SK-N-SH (cell line): ENCODE measurements at regions not wholly inside any gene's neighbourhood (a gene's known extent, or its start where the extent isn't known, plus 50 kb on each side); places are given as distances from the start of the nearest gene placed in this dataset.

Source experiments
- CTCF ChIA-PET: fragments of 300-600, 350-600 bp; formaldehyde crosslinking; extraction: SDS; loops from one replicate; lab custom pipeline; 2021; lab: Yijun Ruan, JAX
- POLR2A ChIA-PET: fragments of 350-600 bp; sonication (Branson Sonifier 250); formaldehyde crosslinking; extraction: SDS; loops from one replicate; lab custom pipeline; 2020; ENCODE audit warnings: antibody characterized with exemption, inconsistent platforms; lab: Yijun Ruan, JAX
- DNase-seq: peaks from one replicate; pipeline ENCODE4 v3.0.0; 2012
- H2AFZ ChIP-seq: fragments of 200-600 bp; sonication (generic); 2 replicates; pipeline ENCODE4 v1.8.1; 2016; ENCODE audit warnings: antibody characterized with exemption, mild to moderate bottlenecking, low read depth
- H3F3A ChIP-seq: fragments of 200-600 bp; sonication (generic); replicated peaks from 2 replicates; pipeline ENCODE3; 2016; ENCODE audit warnings: antibody characterized with exemption, mild to moderate bottlenecking; ENCODE audit not compliant: insufficient read depth
- H3K27ac ChIP-seq, 2 experiments: fragments of 200-500 bp in 1 of 2; fragments of 200-600 bp in 1 of 2; sonication (Bioruptor generic) in 1 of 2; sonication (generic), shearing (Covaris generic) in 1 of 2; 2 replicates each; pipeline versions ENCODE4 v1.5.1 to v1.6.1; 2014 to 2016; ENCODE audit warnings: low read depth in 2 of 2, inconsistent platforms in 1 of 2, low read length in 1 of 2, mild to moderate bottlenecking in 1 of 2, mixed read lengths in 1 of 2
- H3K27me3 ChIP-seq: fragments of 200-600 bp; sonication (generic), shearing (Covaris generic); 2 replicates; pipeline ENCODE4 v1.6.1; 2016; ENCODE audit warnings: mixed run types; ENCODE audit not compliant: insufficient read depth
- H3K36me3 ChIP-seq, 2 experiments: fragments of 200-500 bp in 1 of 2; fragments of 200-600 bp in 1 of 2; sonication (Bioruptor generic) in 1 of 2; sonication (generic) in 1 of 2; replicated peaks in 1 of 2; 2 replicates each; pipeline versions ENCODE3 to v1.5.1; 2014 to 2016; ENCODE audit warnings: low read length in 1 of 2, mild to moderate bottlenecking in 1 of 2; ENCODE audit not compliant: insufficient read depth in 2 of 2, control insufficient read depth in 1 of 2
- H3K4me1 ChIP-seq, 2 experiments: fragments of 200-500 bp in 1 of 2; fragments of 200-600 bp in 1 of 2; sonication (Bioruptor generic) in 1 of 2; sonication (generic), shearing (Covaris generic) in 1 of 2; 2 replicates each; pipeline versions ENCODE4 v1.5.1 to v1.6.1; 2014 to 2016; ENCODE audit warnings: low read depth in 1 of 2, low read length in 1 of 2, mixed run types in 1 of 2; ENCODE audit not compliant: insufficient read depth in 2 of 2, control insufficient read depth in 1 of 2
- H3K4me2 ChIP-seq: fragments of 200-600 bp; sonication (generic), shearing (Covaris generic); 2 replicates; pipeline ENCODE4 v1.6.1; 2017; ENCODE audit warnings: mixed run types
- H3K4me3 ChIP-seq, 2 experiments: fragments of 200-500 bp in 1 of 2; fragments of 200-600 bp in 1 of 2; sonication (Bioruptor generic) in 1 of 2; sonication (generic), shearing (Covaris generic) in 1 of 2; 2 replicates each; pipeline versions ENCODE4 v1.5.1 to v1.8.1; 2014 to 2016; ENCODE audit warnings: low read depth in 2 of 2, inconsistent platforms in 1 of 2, low read length in 1 of 2, mild to moderate bottlenecking in 1 of 2, mixed read lengths in 1 of 2, moderate library complexity in 1 of 2
- H3K79me2 ChIP-seq: fragments of 200-600 bp; sonication (generic); 2 replicates; pipeline ENCODE4 v1.8.1; 2017; ENCODE audit warnings: mild to moderate bottlenecking; ENCODE audit not compliant: insufficient read depth
- H3K9ac ChIP-seq: fragments of 200-600 bp; sonication (generic); 2 replicates; pipeline ENCODE4 v1.6.1; 2017; ENCODE audit warnings: mixed run types
- H3K9me2 ChIP-seq: fragments of 200-600 bp; sonication (generic); 2 replicates; pipeline ENCODE4 v1.6.1; 2017; ENCODE audit warnings: mixed run types
- H3K9me3 ChIP-seq: fragments of 200-600 bp; sonication (generic); 2 replicates; pipeline ENCODE4 v1.6.1; 2017; ENCODE audit warnings: mixed run types, mild to moderate bottlenecking, moderate library complexity
- H4K20me1 ChIP-seq: fragments of 200-600 bp; sonication (generic); 2 replicates; pipeline ENCODE4 v1.6.1; 2017; ENCODE audit warnings: mild to moderate bottlenecking, mixed run types; ENCODE audit not compliant: insufficient read depth
- CTCF ChIP-seq: fragments of 200-600 bp; sonication (generic); IDR thresholded peaks from 2 replicates; pipeline ENCODE4 v1.6.1; 2017; ENCODE audit warnings: antibody characterized with exemption, mild to moderate bottlenecking, moderate library complexity
- EP300 ChIP-seq, 2 experiments: IDR thresholded peaks; 2 replicates each; pipeline versions ENCODE4 v1.4.0 to v1.6.1; 2012; ENCODE audit warnings: borderline replicate concordance in 1 of 2, low read depth in 1 of 2, low read length in 1 of 2
- FOXM1 ChIP-seq: IDR thresholded peaks from 2 replicates; pipeline ENCODE4 v1.4.0; 2012; ENCODE audit warnings: low read depth, mild to moderate bottlenecking
- GABPA ChIP-seq: IDR thresholded peaks from 2 replicates; pipeline ENCODE4 v1.4.0; 2012; ENCODE audit warnings: low read depth, mild to moderate bottlenecking
- JUND ChIP-seq: IDR thresholded peaks from 2 replicates; pipeline ENCODE4 v1.4.0; 2012
- MAX ChIP-seq: IDR thresholded peaks from 2 replicates; pipeline ENCODE4 v1.4.0; 2012; ENCODE audit warnings: low read depth
- MEF2A ChIP-seq: IDR thresholded peaks from 2 replicates; pipeline ENCODE4 v1.4.0; 2012; ENCODE audit warnings: low read depth, borderline replicate concordance
- MXI1 ChIP-seq: IDR thresholded peaks from 2 replicates; pipeline ENCODE4 v1.6.1; 2012; ENCODE audit warnings: mild to moderate bottlenecking, low read depth, low read length, improper control_type of control experiment
- NRF1 ChIP-seq: IDR thresholded peaks from 2 replicates; pipeline ENCODE4 v1.6.1; 2012; ENCODE audit warnings: low read depth, mild to moderate bottlenecking, low read length
- RAD21 ChIP-seq: IDR thresholded peaks from 2 replicates; pipeline ENCODE4 v1.6.1; 2012; ENCODE audit warnings: mild to moderate bottlenecking, low read length
- RXRA ChIP-seq: IDR thresholded peaks from 2 replicates; pipeline ENCODE4 v1.4.0; 2012; ENCODE audit warnings: low read depth, mild to moderate bottlenecking, borderline replicate concordance
- SMC3 ChIP-seq: IDR thresholded peaks from 2 replicates; pipeline ENCODE4 v1.6.1; 2012; ENCODE audit warnings: low read depth, low read length, improper control_type of control experiment
- TAF1 ChIP-seq: IDR thresholded peaks from 2 replicates; pipeline ENCODE4 v1.6.1; 2012; ENCODE audit warnings: low read depth, mild to moderate bottlenecking, low read length, moderate library complexity, borderline replicate concordance
- TEAD4 ChIP-seq: IDR thresholded peaks from 2 replicates; pipeline ENCODE4 v1.4.0; 2012; ENCODE audit warnings: mild to moderate bottlenecking, borderline replicate concordance; ENCODE audit not compliant: insufficient read depth
- USF1 ChIP-seq: IDR thresholded peaks from 2 replicates; pipeline ENCODE4 v1.4.0; 2012; ENCODE audit warnings: low read depth, borderline replicate concordance
- YY1 ChIP-seq: IDR thresholded peaks from 2 replicates; pipeline ENCODE4 v1.4.0; 2012; ENCODE audit warnings: low read depth, mild to moderate bottlenecking
- ZBTB33 ChIP-seq: IDR thresholded peaks from 2 replicates; pipeline ENCODE4 v1.4.0; 2012; ENCODE audit warnings: low read depth, borderline replicate concordance
- WGBS: methylation state at CpG from one replicate; pipeline ENCODE4 v1.1.6; 2017; ENCODE audit warnings: low lambda C conversion rate; 5-methylcytosine and 5-hydroxymethylcytosine counted together

GRCh38 chrX:107556967-107557366 is 71.3 kb upstream of the PRPS1 start:
- no peaks in the 10 kb centered on the region for H3K4me1 ChIP-seq
- POLR2A ChIA-PET, result no interaction called here
- CTCF ChIA-PET, result no interaction called here
- H2AFZ ChIP-seq, result no peak overlapping the region
- H3K36me3 ChIP-seq, result no peaks in the 10 kb centered on the region
- H3K4me3 ChIP-seq, result no peak overlapping the region
- no peak overlapping the region for H3K27ac ChIP-seq
- H3K27me3 ChIP-seq, result no peaks in the 10 kb centered on the region; the same call in 1 of the 2 replicates
- H3K4me2 ChIP-seq, result no peak overlapping the region
- 49% methylated on average over 3 of the region's 3 CpGs for WGBS
- TF ChIP-seq CTCF (no peak), RAD21 (no peak), MXI1 (no peak), YY1 (no peak), TEAD4 (no peak), TAF1 (no peak), NRF1 (no peak), SMC3 (no peak), MEF2A (no peak), GABPA (no peak), USF1 (no peak), FOXM1 (no peak), EP300 (IDR thresholded peaks at IDR 0.05; ENCODE audit: borderline replicate concordance in 1 of 2, low read depth in 1 of 2, low read length in 1 of 2) (no peak)
- no peak overlapping the region for H3K9ac ChIP-seq
- no peaks in the 10 kb centered on the region for H3F3A ChIP-seq
- no peaks in the 10 kb centered on the region for H4K20me1 ChIP-seq
- H3K79me2 ChIP-seq, result no peaks in the 10 kb centered on the region
- H3K9me3 ChIP-seq, result no peaks in the 10 kb centered on the region
- no peak for DNase-seq
- no peaks in the 10 kb centered on the region for H3K9me2 ChIP-seq

- no peaks in the 10 kb centered on the region for H3K27me3 ChIP-seq
- no peak overlapping the region for H3K27ac ChIP-seq
- TF ChIP-seq ZBTB33 (no peak), RXRA (no peak), JUND (no peak), MAX (no peak)
- TF ChIP-seq, all 33 proteins: peak for 0
- no peak overlapping the region for H3K4me2 ChIP-seq
- H3F3A ChIP-seq, result no peaks in the 10 kb centered on the region
- H3K9me3 ChIP-seq, result no peaks in the 10 kb centered on the region
- H3K79me2 ChIP-seq, result no peaks in the 10 kb centered on the region
- H3K9ac ChIP-seq, result no peak overlapping the region
- no peak overlapping the region for H3K4me3 ChIP-seq
- H2AFZ ChIP-seq, result no peak overlapping the region
- H3K9me2 ChIP-seq, result no peaks in the 10 kb centered on the region
- DNase-seq, result no peak
- no peaks in the 10 kb centered on the region; a peak in 1 of 4 replicates for H3K4me1 ChIP-seq
- ChIA-PET POLR2A (no interaction called here), CTCF (no interaction called here)
- no peaks in the 10 kb centered on the region for H3K36me3 ChIP-seq
- no peaks in the 10 kb centered on the region for H4K20me1 ChIP-seq
These were observed 68.8 kb upstream of the PRPS1 start for GRCh38 chrX:107559506-107559905.
